ENCODE measurements at regions not wholly inside any gene's neighbourhood (a gene's known extent, or its start where the extent isn't known, plus 50 kb on each side); places are given as distances from the start of the nearest gene placed in this dataset.

DNA sequence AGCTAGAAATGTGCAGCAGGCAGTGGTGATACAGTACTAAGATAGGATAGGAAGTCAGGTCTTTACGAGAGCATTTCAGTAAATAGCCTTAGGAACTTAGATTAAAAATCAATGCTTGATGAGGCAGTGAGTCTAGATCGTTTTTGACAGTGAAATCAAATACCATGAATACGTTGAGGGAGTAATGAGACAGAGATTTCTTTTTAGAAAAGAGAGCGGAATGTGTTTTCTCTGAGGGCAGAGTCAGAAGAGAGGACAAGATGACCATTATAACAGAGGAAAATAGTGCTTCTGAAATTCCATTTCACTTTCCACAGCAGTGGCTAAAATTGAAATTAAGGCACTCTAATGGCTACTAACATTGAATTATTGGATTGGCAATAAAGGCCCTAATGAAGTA lies 339.6 kb downstream of the UTRN start:
- TF ChIP-seq, protein P1, sequence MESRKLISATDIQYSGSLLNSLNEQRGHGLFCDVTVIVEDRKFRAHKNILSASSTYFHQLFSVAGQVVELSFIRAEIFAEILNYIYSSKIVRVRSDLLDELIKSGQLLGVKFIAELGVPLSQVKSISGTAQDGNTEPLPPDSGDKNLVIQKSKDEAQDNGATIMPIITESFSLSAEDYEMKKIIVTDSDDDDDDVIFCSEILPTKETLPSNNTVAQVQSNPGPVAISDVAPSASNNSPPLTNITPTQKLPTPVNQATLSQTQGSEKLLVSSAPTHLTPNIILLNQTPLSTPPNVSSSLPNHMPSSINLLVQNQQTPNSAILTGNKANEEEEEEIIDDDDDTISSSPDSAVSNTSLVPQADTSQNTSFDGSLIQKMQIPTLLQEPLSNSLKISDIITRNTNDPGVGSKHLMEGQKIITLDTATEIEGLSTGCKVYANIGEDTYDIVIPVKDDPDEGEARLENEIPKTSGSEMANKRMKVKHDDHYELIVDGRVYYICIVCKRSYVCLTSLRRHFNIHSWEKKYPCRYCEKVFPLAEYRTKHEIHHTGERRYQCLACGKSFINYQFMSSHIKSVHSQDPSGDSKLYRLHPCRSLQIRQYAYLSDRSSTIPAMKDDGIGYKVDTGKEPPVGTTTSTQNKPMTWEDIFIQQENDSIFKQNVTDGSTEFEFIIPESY (IDR thresholded peaks at IDR 0.05), result no peak
- no peak for TF ChIP-seq EGR1 (IDR thresholded peaks at IDR 0.05; ENCODE audit: low read depth in 2 of 2)
- WGBS, result 89% methylated on average over 4 of the region's 4 CpGs
- no peak for DNase-seq (ENCODE audit: low spot score)
- Histone ChIP-seq H3K27ac (ENCODE audit: low read depth in 1 of 2, low read length in 2 of 2) (no peak overlapping the region), H3K9me3 (ENCODE audit: control insufficient read depth in 4 of 4, low read length in 3 of 4) (no peaks in the 10 kb centered on the region), H3K27me3 (ENCODE audit: control insufficient read depth in 4 of 4, insufficient read depth in 4 of 4, low read length in 3 of 4) (no peaks in the 10 kb centered on the region), H3K9ac (ENCODE audit: low read depth in 1 of 2, low read length in 2 of 2) (no peak overlapping the region), H3K4me3 (ENCODE audit: low read depth in 1 of 3, low read length in 3 of 3) (no peak overlapping the region), H3K36me3 (ENCODE audit: control insufficient read depth in 4 of 4, insufficient read depth in 3 of 4, low read depth in 1 of 4, low read length in 3 of 4) (no peaks in the 10 kb centered on the region), H3K4me1 (ENCODE audit: control insufficient read depth in 4 of 4, insufficient read depth in 4 of 4, low read length in 3 of 4) (no peaks in the 10 kb centered on the region)

DNA sequence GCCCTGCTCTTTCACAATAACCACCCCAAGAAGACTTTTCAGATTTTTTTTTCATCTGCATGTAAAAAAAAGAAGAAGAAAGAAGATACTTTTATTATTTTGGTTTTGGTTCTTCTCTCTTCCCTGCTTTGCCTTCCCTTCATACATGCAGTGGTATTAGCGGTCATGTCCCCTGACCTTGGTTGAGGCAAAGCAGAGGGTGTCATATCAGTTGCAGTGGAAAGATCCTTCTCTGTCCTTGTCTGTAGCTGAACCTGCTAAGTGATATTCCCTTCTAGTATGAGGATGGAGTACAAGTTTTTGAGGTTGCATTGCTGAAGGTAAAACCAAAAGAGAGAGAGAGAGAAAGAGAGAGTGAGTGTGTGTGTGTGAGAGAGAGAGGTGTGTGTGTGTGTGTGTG lies 345.7 kb downstream of the UTRN start:
- Histone ChIP-seq H3K27me3 (ENCODE audit: control insufficient read depth in 4 of 4, insufficient read depth in 4 of 4, low read length in 3 of 4) (no peaks in the 10 kb centered on the region), H3K27ac (ENCODE audit: low read depth in 1 of 2, low read length in 2 of 2) (no peak overlapping the region), H3K9me3 (ENCODE audit: control insufficient read depth in 4 of 4, low read length in 3 of 4) (no peaks in the 10 kb centered on the region), H3K9ac (ENCODE audit: low read depth in 1 of 2, low read length in 2 of 2) (no peak overlapping the region), H3K4me1 (ENCODE audit: control insufficient read depth in 4 of 4, insufficient read depth in 4 of 4, low read length in 3 of 4) (peaks cover 0 to 3% (median 0%) of the 10 kb centered on the region in 4 donors), H3K4me3 (ENCODE audit: low read depth in 1 of 3, low read length in 3 of 3) (no peak overlapping the region), H3K36me3 (ENCODE audit: control insufficient read depth in 4 of 4, insufficient read depth in 3 of 4, low read depth in 1 of 4, low read length in 3 of 4) (no peaks in the 10 kb centered on the region)
- DNase-seq (ENCODE audit: low spot score), result no peak
- WGBS, result 98% methylated on average over 1 of the region's 1 CpG
- TF ChIP-seq, protein P2, sequence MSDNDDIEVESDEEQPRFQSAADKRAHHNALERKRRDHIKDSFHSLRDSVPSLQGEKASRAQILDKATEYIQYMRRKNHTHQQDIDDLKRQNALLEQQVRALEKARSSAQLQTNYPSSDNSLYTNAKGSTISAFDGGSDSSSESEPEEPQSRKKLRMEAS (IDR thresholded peaks at IDR 0.05), result no peak
- no peak for TF ChIP-seq HNF4G (IDR thresholded peaks at IDR 0.05)
- TF ChIP-seq YY1 (IDR thresholded peaks at IDR 0.05), result no peak
- TF ChIP-seq FOXA1 (IDR thresholded peaks at IDR 0.05), result no peak
- TF ChIP-seq RXRA (IDR thresholded peaks at IDR 0.05), result no peak
- TF ChIP-seq, protein P3, sequence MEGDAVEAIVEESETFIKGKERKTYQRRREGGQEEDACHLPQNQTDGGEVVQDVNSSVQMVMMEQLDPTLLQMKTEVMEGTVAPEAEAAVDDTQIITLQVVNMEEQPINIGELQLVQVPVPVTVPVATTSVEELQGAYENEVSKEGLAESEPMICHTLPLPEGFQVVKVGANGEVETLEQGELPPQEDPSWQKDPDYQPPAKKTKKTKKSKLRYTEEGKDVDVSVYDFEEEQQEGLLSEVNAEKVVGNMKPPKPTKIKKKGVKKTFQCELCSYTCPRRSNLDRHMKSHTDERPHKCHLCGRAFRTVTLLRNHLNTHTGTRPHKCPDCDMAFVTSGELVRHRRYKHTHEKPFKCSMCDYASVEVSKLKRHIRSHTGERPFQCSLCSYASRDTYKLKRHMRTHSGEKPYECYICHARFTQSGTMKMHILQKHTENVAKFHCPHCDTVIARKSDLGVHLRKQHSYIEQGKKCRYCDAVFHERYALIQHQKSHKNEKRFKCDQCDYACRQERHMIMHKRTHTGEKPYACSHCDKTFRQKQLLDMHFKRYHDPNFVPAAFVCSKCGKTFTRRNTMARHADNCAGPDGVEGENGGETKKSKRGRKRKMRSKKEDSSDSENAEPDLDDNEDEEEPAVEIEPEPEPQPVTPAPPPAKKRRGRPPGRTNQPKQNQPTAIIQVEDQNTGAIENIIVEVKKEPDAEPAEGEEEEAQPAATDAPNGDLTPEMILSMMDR (IDR thresholded peaks at IDR 0.05; ENCODE audit: low read depth, low read length, missing input control), result no peak
- no peak for TF ChIP-seq TAF1 (conservative IDR thresholded peaks at IDR 0.05)
- no peak for TF ChIP-seq FOXA2 (IDR thresholded peaks at IDR 0.05)
- TF ChIP-seq HNF4A (conservative IDR thresholded peaks at IDR 0.05), result no peak
- TF ChIP-seq SP1 (IDR thresholded peaks at IDR 0.05), result no peak

DNA sequence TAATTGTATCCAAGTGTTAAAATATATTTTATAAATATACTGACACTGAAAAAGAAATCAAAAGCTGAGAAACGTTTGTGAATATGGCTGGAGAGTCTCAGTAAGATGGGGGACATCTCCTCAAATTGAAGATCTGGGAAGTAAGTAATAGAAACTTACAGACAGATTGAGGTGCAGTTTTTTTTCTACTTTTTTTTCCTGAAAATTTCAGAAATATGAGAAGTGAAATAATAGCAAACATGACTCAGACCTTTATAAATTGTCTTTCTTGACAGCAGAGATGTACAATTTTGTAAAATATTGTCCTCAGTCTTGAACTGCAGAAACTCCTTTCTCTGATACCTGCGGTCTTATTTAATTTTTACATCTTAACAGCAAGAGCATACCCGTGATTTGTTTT lies 347.1 kb downstream of the UTRN start:
- H3K9ac ChIP-seq (ENCODE audit: low read depth in 1 of 2, low read length in 2 of 2), result no peak overlapping the region
- DNase-seq (ENCODE audit: low spot score), result no peak
- TF ChIP-seq FOXA2 (IDR thresholded peaks at IDR 0.05) (no peak), SP1 (IDR thresholded peaks at IDR 0.05) (no peak), HNF4G (IDR thresholded peaks at IDR 0.05) (no peak), RAD21 (IDR thresholded peaks at IDR 0.05) (no peak)
- no peaks in the 10 kb centered on the region for H3K36me3 ChIP-seq (ENCODE audit: control insufficient read depth in 4 of 4, insufficient read depth in 3 of 4, low read depth in 1 of 4, low read length in 3 of 4)
- 88% methylated on average over 3 of the region's 3 CpGs for WGBS
- no peak overlapping the region for H3K27ac ChIP-seq (ENCODE audit: low read depth in 1 of 2, low read length in 2 of 2)
- no peaks in the 10 kb centered on the region for H3K9me3 ChIP-seq (ENCODE audit: control insufficient read depth in 4 of 4, low read length in 3 of 4)
- no peaks in the 10 kb centered on the region for H3K27me3 ChIP-seq (ENCODE audit: control insufficient read depth in 4 of 4, insufficient read depth in 4 of 4, low read length in 3 of 4)
- H3K4me1 ChIP-seq (ENCODE audit: control insufficient read depth in 4 of 4, insufficient read depth in 4 of 4, low read length in 3 of 4), result peaks cover 0 to 3% (median 0%) of the 10 kb centered on the region in 4 donors
- H3K4me3 ChIP-seq (ENCODE audit: low read depth in 1 of 3, low read length in 3 of 3), result no peak overlapping the region

Data from liver (tissue), 8 donors.